MM.1S (cell line): ENCODE measurements at regions not wholly inside any gene's neighbourhood (a gene's known extent, or its start where the extent isn't known, plus 50 kb on each side); places are given as distances from the start of the nearest gene placed in this dataset.

ENCODE experiments used
- DNase-seq: peaks from one replicate; pipeline ENCODE4 v3.0.0-alpha.2; 2015
- H2AFZ ChIP-seq: fragments of 300-600 bp; sonication (generic); 2 replicates; pipeline ENCODE4 v1.6.0; 2016; ENCODE audit warnings: antibody characterized with exemption, low read length
- H3F3A ChIP-seq: fragments of 300-600 bp; sonication (generic); 2 replicates; pipeline ENCODE4 v1.6.1; 2016; ENCODE audit warnings: mild to moderate bottlenecking, antibody characterized with exemption, low read length, moderate library complexity, mixed read lengths; ENCODE audit not compliant: insufficient read depth
- H3K27ac ChIP-seq: fragments of 300-600 bp; sonication (generic); 2 replicates; pipeline ENCODE4 v1.5.1; 2016; ENCODE audit warnings: mild to moderate bottlenecking, low read length
- H3K27me3 ChIP-seq: fragments of 300-600 bp; sonication (generic); replicated peaks from 2 replicates; pipeline ENCODE4 v1.6.0; 2016; ENCODE audit warnings: low read length; ENCODE audit not compliant: insufficient read depth
- H3K36me3 ChIP-seq: fragments of 300-600 bp; sonication (generic); replicated peaks from 2 replicates; pipeline ENCODE4 v1.6.1; 2016; ENCODE audit warnings: mild to moderate bottlenecking, low read length, mixed read lengths; ENCODE audit not compliant: insufficient read depth
- H3K4me1 ChIP-seq: fragments of 300-600 bp; sonication (generic); 2 replicates; pipeline ENCODE4 v1.6.1; 2016; ENCODE audit warnings: low read length, mixed read lengths
- H3K4me2 ChIP-seq: fragments of 300-600 bp; sonication (generic); 2 replicates; pipeline ENCODE4 v1.6.0; 2016; ENCODE audit warnings: low read depth, low read length
- H3K4me3 ChIP-seq: fragments of 300-600 bp; sonication (generic); 2 replicates; pipeline ENCODE4 v1.5.1; 2016; ENCODE audit warnings: low read length, mixed read lengths
- H3K79me2 ChIP-seq: fragments of 300-600 bp; sonication (generic); 2 replicates; pipeline ENCODE4 v1.6.1; 2016; ENCODE audit warnings: mixed run types, low read length, mixed read lengths
- H3K9ac ChIP-seq: fragments of 300-600 bp; sonication (generic); 2 replicates; pipeline ENCODE4 v1.6.1; 2016; ENCODE audit warnings: low read length, mixed read lengths
- H3K9me2 ChIP-seq: fragments of 300-600 bp; sonication (generic); replicated peaks from 2 replicates; pipeline ENCODE4 v1.6.1; 2016; ENCODE audit warnings: mild to moderate bottlenecking, low read length, mixed read lengths; ENCODE audit not compliant: insufficient read depth
- H3K9me3 ChIP-seq: fragments of 300-600 bp; sonication (generic); replicated peaks from 2 replicates; pipeline ENCODE4 v1.6.1; 2016; ENCODE audit warnings: mild to moderate bottlenecking, low read length, mixed read lengths; ENCODE audit not compliant: insufficient read depth
- H4K20me1 ChIP-seq: fragments of 300-600 bp; sonication (generic); 2 replicates; pipeline ENCODE4 v1.6.1; 2016; ENCODE audit warnings: mild to moderate bottlenecking, low read length, moderate library complexity, mixed read lengths; ENCODE audit not compliant: insufficient read depth
- CTCF ChIP-seq: fragments of 300-600 bp; sonication (generic); IDR thresholded peaks from 2 replicates; pipeline ENCODE4 v1.5.1; 2016; ENCODE audit warnings: antibody characterized with exemption, low read length, mixed read lengths
- EZH2 ChIP-seq: fragments of 300-600 bp; sonication (generic); optimal IDR thresholded peaks from 2 replicates; pipeline ENCODE3; 2017; ENCODE audit warnings: low read depth, mild to moderate bottlenecking, antibody characterized with exemption, low read length, mixed read lengths
- EZH2phosphoT487 ChIP-seq: fragments of 300-600 bp; sonication (generic); IDR thresholded peaks from 2 replicates; pipeline ENCODE4 v1.6.1; 2018; ENCODE audit warnings: antibody characterized with exemption, low read length

GRCh38 chr16:75804368-75804767, 78.1 kb upstream of the CPHXL start:
- no peaks in the 10 kb centered on the region for H3K36me3 ChIP-seq
- H3K4me2 ChIP-seq = no peak overlapping the region
- no peaks in the 10 kb centered on the region for H3K4me1 ChIP-seq
- no peaks in the 10 kb centered on the region for H3K27me3 ChIP-seq
- TF ChIP-seq EZH2phosphoT487 = no peak
- no peak for TF ChIP-seq EZH2
- TF ChIP-seq CTCF = no peak
- no peak overlapping the region for H3K4me3 ChIP-seq
- no peaks in the 10 kb centered on the region for H4K20me1 ChIP-seq
- no peak overlapping the region for H3K27ac ChIP-seq
- H2AFZ ChIP-seq = no peak overlapping the region
- no peaks in the 10 kb centered on the region for H3K9me3 ChIP-seq
- DNase-seq = no peak
- no peak overlapping the region for H3K9ac ChIP-seq
- no peaks in the 10 kb centered on the region for H3K9me2 ChIP-seq
- H3K79me2 ChIP-seq = no peaks in the 10 kb centered on the region
- H3F3A ChIP-seq = no peaks in the 10 kb centered on the region

DNA sequence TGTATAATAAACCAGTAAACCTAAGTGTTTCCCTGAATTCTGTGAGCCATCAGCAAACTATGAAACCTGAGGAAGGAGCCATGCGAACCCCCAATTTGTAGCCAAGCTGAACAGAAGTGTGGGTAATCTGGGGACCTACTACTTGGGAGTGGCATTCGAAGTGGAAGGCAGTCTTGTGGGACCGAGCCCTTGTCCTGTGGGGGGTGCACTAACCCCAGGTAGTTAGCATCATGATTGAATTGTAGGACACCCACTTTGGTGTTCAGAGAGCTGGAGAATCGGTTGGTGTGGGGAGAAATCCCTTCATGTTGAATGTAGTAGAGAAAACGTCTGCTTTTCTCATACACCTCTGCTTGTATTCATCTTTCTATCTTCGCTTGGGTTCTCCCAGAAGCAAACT, 79.7 kb upstream of the CPHXL start:
- no peak overlapping the region for H3K4me2 ChIP-seq
- H3K9ac ChIP-seq = no peak overlapping the region
- no peaks in the 10 kb centered on the region for H3K79me2 ChIP-seq
- H3K4me3 ChIP-seq = no peak overlapping the region
- no peaks in the 10 kb centered on the region for H3K36me3 ChIP-seq
- no peak overlapping the region for H2AFZ ChIP-seq
- H3K9me2 ChIP-seq = no peaks in the 10 kb centered on the region
- no peaks in the 10 kb centered on the region for H3K4me1 ChIP-seq
- no peak overlapping the region for H3K27ac ChIP-seq
- no peaks in the 10 kb centered on the region for H4K20me1 ChIP-seq
- H3K9me3 ChIP-seq = no peaks in the 10 kb centered on the region
- no peaks in the 10 kb centered on the region for H3K27me3 ChIP-seq
- no peak for TF ChIP-seq EZH2
- TF ChIP-seq EZH2phosphoT487 = no peak
- TF ChIP-seq CTCF = no peak
- H3F3A ChIP-seq = no peaks in the 10 kb centered on the region
- DNase-seq = no peak

DNA sequence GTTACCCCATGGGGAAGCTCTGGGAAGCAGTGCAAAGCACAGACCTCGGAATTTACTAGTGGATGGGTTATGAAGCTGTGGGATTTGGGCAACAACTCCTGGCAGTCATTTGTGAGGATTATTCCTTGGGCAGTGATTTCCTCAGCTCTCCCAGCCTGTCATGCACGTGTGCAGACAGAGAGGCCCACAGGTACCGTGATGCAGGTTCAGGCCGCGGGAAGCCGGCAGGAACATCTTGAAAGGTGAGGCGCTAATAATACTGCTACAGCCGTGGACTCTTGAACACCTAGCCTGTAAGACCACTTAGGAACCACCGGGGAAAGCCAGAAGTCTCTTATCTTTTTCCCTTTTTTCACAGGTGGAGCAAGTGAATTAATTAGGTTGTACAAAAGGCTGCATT, 80.2 kb upstream of the CPHXL start:
- Histone ChIP-seq H2AFZ (no peak overlapping the region), H3F3A (no peaks in the 10 kb centered on the region), H3K9me3 (no peaks in the 10 kb centered on the region), H3K36me3 (no peaks in the 10 kb centered on the region), H3K27me3 (no peaks in the 10 kb centered on the region), H3K4me2 (no peak overlapping the region), H3K4me3 (no peak overlapping the region), H3K9me2 (no peaks in the 10 kb centered on the region), H3K79me2 (no peaks in the 10 kb centered on the region), H3K4me1 (no peaks in the 10 kb centered on the region), H3K9ac (no peak overlapping the region), H3K27ac (no peak overlapping the region), H4K20me1 (no peaks in the 10 kb centered on the region)
- TF ChIP-seq EZH2phosphoT487 (no peak), EZH2 (no peak), CTCF (no peak)
- DNase-seq = no peak

GRCh38 chr16:75810342-75810741, 84.1 kb upstream of the CPHXL start:
- no peaks in the 10 kb centered on the region for H3F3A ChIP-seq
- H3K9me2 ChIP-seq = no peaks in the 10 kb centered on the region
- H2AFZ ChIP-seq = no peak overlapping the region
- no peak for DNase-seq
- no peaks in the 10 kb centered on the region for H3K79me2 ChIP-seq
- no peaks in the 10 kb centered on the region for H3K4me1 ChIP-seq
- no peak for TF ChIP-seq EZH2
- TF ChIP-seq CTCF = no peak
- TF ChIP-seq EZH2phosphoT487 = no peak
- no peaks in the 10 kb centered on the region for H4K20me1 ChIP-seq
- no peak overlapping the region for H3K4me3 ChIP-seq
- H3K27me3 ChIP-seq = no peaks in the 10 kb centered on the region
- no peaks in the 10 kb centered on the region for H3K36me3 ChIP-seq
- no peak overlapping the region for H3K27ac ChIP-seq
- H3K9me3 ChIP-seq = no peaks in the 10 kb centered on the region
- no peak overlapping the region for H3K4me2 ChIP-seq
- no peak overlapping the region for H3K9ac ChIP-seq
